Skin of body (tissue), 1 donor: ENCODE measurements at regions not wholly inside any gene's neighbourhood (a gene's known extent, or its start where the extent isn't known, plus 50 kb on each side); places are given as distances from the start of the nearest gene placed in this dataset.

ENCODE experiments used
- DNase-seq: peaks from one replicate; lab custom pipeline; 2025; lab: John Stamatoyannopoulos, UW

DNA sequence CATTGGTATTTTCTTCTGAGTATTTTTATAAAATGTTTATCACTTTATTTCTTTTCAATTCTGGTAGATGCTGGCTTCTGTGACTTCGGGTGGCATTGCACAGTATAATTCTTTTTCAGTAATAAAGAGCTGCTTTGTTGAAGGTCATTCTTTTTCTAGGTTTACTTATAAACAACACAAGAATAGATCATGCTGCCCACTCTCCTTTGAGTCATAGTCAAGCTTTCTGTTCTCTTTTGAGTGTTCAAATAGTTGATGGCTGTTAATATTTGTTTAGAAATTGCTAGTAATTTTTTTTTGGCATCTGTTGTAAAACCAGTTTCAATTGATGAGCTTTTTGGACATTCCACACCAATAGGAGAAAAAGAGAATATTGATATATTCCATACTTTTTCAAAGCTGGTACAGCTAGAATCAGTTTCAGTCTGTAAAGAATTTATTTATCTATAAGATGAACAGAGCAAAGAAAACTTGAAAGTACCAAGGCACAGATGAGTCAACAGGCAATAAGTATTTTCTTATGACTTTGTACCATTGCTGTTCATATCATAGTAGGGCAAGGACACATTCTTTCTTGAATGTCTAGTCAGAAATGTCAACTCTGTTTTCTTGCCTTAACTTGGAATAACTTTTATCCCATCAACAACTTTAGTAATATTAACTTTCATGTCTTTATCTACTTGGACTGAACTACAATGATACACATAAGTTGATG, 513.0 kb upstream of the SEL1L start:
- no peak for DNase-seq

DNA sequence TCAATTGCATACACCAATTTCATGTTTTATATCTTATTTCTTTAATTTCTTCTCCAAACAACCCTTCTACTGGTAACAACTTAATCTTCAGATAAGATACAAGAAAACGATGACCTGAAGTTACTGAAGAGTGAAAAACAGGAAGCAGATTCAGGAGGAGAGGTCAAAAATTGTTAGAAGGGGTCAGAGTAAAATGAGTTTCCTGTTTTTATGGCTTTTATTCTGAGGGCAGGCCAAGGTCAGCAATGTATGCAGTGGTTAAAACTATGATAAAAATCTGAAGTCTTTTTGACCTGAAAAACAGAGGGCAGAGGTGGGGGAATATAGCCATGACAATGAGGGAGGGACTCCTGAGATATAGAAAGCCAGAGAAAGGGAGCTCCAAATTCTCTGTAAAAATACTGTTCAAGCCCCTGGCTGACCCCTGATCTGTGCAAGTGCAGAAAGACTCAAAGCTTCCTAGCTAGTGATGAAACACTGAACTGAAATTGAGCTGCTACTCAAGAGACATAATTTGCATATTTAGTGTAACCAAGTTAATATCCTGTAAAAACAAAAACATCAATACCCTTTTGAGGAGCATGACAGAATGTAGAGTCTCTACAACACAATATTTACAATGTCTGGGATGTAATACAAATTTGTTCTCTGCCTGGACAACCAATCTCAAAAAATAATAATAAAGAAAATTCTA, 514.3 kb upstream of the SEL1L start:
- DNase-seq = no peak

DNA sequence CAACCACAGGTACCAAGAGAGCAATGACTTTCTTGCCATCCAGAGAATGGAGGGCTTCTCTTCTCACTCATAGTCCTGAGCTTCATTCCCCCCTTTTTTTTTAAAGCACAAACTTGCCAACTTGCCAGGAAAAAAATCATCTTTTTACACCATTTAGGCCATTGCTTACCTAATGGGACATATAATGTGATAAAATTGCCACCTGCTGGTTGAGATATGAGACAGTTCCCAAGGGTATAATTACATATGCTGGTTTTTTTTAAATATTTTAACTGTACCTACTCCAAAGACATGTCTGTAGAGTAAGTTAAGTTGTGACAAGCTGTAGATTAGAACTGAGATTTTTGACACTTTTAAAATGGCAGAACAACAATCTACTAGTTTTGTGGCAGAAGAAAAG, 519.1 kb upstream of the SEL1L start:
- DNase-seq = no peak

DNA sequence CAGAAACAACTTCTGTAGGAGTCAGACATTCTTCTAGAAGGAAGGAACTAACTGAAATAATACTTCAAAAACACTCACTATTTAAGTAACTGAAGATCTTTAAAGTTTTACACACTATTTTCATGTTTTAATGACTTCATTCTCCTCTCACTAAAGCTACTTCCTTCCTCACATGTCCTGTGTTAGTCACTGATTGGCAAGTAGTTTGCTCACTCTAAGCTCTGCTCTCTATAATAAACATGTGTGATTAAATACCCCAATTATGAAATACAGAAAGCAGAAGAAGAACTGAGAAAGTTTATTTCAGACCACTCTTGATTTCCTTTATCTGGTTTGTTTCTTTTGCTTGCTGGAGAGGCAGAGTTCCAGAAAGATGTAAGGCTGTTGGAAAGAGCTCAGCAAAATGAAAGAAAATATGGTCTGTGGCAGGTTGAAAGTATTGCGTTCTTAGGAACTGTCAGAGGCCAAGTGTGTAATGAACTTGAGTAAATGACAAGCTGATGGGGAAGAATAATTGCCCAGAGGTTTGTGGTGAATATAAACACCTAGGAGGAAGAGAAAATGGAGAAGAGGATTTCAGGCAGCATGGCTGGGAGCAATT, 522.0 kb upstream of the SEL1L start:
- DNase-seq = peak; percentile 12

DNA sequence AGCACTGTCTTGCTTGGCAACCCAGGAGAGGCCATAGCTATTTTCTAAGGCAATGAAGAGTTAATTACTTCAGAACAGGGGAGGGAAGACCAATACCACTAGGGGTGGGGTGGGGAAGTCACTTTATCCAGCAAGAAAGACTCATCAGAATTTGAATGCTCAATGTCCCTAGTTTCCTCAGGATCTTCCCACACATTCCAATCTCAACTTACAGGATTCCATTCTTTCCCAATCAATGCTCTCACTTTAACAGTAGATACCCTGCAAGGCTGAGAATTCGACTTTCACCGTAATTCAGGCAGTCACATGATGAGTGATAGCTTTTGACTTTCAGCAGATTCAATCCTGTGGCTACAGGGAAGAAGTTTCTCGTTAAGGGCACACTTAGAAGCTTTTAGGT, 526.6 kb upstream of the SEL1L start:
- no peak for DNase-seq

DNA sequence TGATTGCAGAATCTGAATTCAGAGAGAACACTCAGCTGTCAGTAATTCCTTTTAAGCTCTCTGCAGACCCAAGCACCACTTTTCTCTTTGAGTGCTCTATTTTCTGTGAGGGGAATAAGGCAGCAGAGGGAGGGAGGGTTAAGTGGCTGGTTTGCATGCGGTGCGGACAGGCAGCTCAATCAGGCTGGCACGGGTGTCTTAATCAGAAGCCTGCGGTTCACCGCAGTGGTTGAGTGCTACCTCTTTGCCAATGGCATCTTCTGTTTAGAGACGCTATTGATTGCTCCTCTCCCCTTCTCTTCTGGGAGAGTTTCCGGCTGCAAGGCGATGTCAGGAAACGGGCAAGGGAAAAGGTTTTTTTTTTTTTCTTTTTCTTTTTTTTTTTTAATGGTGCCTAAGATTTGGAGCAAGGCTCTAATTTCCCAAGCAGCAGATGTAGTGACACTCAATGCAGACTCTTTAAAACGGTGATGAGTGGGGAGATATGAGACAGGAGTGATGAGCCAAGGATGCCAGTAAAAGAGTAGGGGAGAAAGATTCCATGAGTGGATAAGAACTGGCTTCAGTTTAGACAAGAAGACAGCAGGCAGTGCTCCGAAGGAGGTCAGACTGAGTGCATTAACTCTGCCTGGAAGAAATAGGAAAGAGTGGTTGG, 533.7 kb upstream of the SEL1L start:
- DNase-seq = no peak

DNA sequence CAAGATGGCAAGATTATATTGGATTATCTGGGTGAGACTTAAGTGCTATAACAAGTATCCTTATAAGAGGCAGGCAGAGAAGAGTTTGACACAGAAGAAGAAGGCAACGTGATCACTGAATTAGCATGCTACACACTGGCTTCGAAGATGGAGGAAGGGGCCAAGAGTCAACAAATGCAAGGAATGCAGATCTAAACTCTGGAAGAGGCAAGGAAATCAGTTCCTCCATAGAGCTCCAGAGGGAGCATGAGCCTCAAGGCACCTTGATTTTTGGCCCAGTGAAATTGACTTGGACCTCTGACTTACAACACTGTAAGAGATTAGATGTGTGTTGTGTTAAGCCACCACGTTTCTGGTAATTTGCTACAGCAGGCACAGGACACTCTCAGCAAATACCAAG, 536.4 kb upstream of the SEL1L start:
- no peak for DNase-seq

DNA sequence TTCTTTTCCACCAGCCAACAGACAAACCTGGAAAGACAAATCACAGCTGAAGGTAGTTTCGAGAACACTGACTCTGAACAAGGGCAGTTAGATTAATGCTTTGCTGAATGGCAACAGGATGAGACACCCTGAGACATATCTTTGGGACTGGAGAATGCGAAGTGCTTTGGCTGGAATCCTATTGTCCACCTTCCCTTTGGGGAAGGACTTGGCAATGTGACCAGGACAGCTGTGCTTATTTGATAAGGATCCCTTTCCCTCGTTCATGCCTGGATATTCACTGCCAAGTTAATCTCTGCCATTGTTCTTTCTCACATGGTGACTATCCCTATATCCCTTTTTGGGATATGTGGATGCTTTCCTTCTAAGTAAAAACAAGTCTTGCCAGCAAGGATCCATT, 537.1 kb upstream of the SEL1L start:
- no peak for DNase-seq

DNA sequence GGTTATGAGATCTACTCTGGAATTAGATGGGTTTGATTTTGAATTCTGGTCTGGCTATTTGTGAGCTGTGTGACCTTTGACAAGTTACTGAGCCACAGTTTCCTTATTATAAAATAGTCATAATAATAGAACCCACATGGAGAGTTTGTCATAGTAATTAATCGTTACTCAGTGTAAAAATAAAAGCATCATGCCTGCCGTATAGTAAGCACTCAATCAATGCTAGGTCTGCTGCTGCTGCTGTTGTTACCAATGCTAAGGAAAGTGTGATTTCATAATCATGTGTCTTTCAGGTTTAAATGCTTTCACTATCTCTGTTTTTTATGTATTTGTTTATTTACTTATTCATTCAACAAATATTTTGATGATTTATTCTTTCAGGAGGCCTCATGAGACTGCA, 539.9 kb upstream of the SEL1L start:
- no peak for DNase-seq

DNA sequence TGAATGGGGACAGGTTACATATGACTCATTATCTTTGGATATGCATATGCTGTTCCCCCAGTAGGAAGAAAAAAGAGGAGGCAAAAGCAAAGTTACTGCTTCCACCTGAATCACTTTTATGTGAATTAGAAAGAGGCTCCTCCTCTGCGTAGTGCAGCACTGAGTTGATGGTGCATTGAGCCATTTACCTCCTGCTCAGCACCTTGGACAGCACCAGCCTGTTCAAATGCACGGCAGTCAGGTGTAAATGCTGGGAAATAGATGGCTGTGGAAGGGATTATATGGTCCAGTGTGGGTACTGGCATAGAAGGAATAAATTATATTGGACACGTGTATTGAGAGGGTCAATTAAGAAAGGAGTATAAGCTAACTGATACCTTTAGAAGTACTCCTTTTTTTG, 541.9 kb upstream of the SEL1L start:
- DNase-seq = no peak

DNA sequence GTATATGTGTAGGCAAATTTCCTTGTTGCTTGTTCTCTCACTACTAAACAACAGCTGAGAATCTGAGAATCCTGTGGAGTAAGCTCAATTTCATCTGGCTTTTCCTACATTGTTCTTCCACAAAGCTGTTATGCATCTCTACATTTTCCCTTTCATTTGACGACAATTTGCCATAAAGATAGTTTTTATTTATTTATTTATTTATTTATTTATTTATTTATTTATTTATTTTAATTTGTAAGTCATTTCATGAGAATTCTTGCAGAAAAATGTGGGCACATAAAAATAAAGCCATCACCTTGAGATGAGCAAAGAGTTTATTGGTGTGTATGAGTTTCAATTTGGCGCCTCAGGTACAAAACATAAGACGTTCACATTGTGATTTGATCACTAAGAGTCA, 545.9 kb upstream of the SEL1L start:
- no peak for DNase-seq

DNA sequence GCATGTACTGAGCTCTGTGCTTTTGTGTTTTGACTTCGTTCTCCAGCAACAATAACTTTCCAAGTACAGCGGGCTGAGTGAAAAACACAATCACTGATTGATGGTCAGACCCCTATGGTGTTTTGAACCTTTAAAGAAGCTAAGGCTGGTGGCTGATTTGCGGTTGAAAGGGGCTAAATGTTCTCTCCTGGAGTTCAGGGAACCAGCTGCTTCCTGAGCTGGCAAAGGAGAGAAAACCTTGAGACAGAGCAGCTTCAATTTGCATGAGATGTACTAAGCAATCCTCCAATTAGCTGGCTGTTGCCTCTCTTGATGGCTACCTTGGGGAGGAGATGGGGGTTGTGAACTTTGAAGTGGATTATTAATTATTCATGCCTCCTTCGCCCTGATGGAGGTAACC, 546.7 kb upstream of the SEL1L start:
- DNase-seq = no peak

DNA sequence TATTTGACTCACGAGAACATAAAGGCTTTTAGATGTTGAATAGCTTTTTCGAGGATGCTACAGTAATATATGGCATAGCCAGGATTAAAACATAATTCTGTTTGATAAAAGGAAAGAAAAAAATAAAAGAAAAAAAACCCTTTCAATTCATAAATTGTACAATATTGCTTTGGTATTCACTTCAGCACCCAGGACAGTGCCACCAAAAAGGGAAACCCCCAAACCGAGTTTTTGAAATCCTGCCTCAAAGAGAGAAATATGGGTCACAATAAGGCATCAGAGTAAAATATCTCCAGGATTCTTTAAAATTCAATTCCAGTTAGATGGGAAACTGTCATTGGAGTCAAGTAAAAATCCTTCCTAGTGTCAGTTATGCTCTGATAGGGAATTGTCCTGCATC, 551.2 kb upstream of the SEL1L start:
- no peak for DNase-seq

DNA sequence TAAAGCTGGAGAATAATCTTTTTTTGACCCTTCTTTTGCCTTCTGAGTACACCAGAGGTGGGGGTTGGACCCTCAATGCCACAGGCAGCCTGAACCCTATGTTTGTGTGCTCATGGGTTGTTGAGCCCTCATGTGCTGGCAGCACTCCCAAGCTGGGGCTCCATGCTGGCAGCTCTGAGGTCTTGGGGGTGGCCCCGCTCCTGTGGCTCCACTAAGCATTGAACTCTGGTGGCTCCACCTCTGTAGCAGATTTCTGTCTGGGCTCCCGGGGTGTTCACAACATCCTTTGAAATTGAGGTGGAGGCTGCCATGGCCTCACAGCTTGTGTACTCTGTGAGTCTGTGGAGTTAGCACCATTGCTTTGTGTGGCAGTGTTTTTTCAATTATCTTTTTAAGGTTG, 557.4 kb upstream of the SEL1L start:
- no peak for DNase-seq

DNA sequence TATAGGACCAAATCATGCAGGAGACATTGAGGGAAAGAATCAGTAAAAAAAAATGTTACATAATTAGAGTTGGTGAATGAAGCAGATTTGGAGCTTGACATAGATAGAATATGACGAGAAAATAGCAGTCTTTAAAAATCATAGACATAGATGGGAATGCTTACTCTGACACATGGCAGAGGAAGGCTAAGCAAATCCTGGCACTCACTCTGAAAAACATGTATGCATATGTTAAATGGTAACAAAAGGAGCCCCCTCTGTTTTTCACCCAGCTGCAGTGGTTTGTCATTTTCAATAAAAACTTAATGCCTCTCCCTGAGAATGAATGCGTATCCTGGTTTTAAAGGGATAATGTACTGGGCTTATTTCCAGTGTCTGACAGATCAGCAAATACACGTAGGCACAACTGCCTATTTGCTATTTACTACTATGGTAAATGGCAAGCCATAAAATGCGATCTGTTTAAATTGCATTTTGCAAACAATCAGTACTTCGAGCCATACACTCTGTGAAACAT, 561.2 kb upstream of the SEL1L start:
- DNase-seq = no peak

DNA sequence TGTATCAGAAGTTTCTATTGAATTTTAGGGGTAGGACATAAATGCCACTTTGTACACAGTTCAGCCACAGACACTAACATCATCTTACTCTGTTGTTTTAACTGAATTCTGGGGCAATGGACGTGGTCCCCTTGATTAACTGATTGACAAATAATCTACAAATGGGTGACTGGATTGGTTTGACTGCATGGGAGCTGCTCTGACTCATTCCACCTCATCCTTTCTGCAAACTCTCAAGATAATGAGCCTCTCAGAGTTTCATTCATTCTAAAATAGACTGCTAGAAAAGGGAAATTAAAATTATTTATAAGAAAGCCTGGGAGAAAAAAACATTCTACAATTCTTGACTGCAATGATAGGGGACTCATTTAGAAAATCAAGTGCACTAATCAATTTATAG, 570.4 kb upstream of the SEL1L start:
- no peak for DNase-seq

DNA sequence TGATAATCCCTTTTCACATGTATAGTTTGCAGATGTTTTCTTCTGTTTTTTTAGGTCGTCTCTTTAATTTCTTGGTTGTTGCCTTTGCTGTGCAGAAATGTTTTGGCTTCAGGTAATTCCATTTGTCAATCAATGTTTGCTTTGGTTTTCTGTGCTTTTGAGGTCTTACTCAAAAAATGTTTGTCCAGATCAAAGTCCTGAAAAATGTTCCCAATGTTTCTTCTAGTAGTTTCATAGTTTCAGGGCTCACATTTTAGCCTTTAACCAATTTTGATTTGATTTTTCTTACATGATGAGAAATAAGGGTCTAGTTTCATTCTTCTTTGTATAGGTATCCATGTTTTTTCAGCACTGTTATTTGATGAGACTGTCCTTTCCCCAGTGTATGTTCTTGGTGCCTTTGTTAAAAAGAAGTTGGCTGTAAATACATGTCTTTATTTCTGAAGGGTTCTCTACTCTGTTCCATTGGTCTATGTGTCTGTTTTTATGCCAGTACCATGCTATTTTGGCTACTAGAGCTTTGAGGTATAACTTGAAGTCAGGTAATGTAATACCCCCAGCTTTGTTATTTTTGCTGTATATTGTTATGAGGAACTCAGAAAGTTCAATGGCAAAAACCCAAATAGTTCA, 578.7 kb upstream of the SEL1L start:
- DNase-seq = no peak

DNA sequence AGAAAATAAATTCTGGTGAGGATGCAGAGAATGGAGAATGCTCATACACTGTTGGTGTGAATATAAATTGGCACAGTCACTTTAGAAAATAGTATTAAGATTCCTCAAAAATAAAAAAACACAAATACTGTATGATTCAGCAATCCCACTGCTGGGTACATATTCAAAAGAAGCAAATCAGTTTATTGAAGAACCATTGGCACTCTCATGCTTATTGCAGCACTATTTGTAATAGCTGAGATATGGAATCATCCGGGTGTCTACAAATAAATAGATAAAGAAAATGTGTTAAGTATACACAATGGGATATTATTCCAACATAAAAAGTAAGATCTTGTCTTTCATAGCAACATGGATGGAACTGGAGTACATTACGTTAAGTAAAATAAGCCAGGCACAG, 579.4 kb upstream of the SEL1L start:
- no peak for DNase-seq

DNA sequence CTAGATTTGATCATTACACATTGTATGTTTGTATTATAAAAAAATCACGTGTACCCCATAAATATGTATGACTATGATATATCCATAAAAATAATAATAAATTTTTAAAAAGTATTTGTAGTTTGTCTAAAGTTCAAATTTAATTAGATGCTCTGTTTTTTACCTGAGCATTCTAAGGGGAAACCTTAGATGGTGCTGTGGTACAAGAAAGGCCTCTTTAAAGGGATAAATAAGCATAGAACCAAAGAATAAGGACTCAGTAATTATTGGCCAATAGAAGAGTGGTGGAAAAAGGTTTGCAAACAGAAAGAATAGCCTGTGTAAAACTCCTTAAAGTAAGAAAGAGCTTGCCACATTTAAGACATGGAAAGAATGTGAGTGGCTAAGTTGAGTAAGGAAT, 580.1 kb upstream of the SEL1L start:
- no peak for DNase-seq

DNA sequence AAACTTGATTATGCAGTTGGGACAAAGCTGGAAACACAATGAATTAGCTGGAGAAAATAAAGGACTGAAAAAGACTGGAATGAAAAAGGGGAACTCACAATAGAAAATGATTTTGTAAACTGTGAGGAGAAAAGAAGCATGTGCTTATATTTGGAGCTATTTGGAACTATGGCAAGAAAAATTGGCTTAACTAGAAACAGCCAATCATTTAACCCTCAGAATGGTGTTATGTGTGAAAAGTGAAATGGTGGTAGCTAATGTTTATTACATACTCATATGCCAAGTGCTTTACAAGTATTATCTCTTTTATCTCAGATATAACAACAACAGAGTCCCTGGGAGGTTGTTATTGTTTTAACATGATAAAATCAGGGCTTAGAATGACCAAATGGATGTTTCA, 583.1 kb upstream of the SEL1L start:
- no peak for DNase-seq

DNA sequence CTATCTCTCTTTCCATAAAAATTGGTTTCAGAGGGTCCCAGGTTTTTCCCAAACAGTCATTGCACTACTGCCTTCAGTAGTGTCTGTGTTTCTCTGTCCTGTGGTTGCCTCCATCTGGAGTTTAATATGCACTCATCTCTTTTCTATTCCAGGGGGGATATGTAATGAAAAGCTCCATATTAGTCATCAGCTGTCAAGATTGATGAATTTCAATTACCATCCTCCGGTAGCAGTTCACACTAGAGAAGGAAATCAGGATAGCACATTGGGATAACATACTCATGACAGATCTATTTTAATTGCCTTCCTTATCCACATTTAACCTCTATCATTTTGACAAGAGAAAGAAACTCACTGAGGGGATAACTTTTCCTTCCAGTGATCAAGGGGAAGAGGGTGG, 589.0 kb upstream of the SEL1L start:
- DNase-seq = no peak

DNA sequence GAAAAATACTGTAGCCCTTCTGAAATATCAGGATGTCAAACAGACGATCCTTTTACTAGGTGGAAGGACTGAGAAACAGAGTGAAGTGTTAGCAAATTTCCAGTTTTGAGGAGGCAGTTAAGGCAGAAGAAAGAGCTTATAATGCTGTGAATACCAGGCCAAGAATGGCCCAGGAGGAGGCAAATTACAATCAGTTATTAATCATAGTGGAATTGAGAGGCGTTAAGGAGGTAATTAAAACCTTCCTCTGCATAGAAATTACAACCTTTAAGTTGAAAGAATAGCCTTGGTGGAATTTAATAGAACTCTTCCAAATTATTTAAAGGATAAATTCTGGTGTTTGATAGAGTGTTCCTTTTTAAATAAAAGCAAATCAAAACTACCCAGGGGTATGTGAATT, 590.9 kb upstream of the SEL1L start:
- DNase-seq = no peak
